Effector CD4-positive, alpha-beta T cell (primary cell): ENCODE measurements at regions not wholly inside any gene's neighbourhood (a gene's known extent, or its start where the extent isn't known, plus 50 kb on each side); places are given as distances from the start of the nearest gene placed in this dataset.

ENCODE experiments used
- DNase-seq: peaks from one replicate; pipeline ENCODE4 v3.0.0-alpha.2; 2020

GRCh38 chr1:87685311-87686135, 356.8 kb downstream of the LMO4 start:
- DNase-seq: no peak

- DNase-seq: no peak
These were observed 357.4 kb downstream of the LMO4 start for GRCh38 chr1:87686136-87686495.

GRCh38 chr1:87686671-87687070, 358.0 kb downstream of the LMO4 start:
- no peak for DNase-seq

GRCh38 chr1:87688136-87688535, 359.5 kb downstream of the LMO4 start:
- DNase-seq: no peak

- no peak for DNase-seq
These were observed 360.8 kb downstream of the LMO4 start for GRCh38 chr1:87689487-87689886.

- DNase-seq: no peak
These were observed 367.8 kb downstream of the LMO4 start for GRCh38 chr1:87696483-87696882.

GRCh38 chr1:87702455-87702854, 373.8 kb downstream of the LMO4 start:
- no peak for DNase-seq

GRCh38 chr1:87705233-87705632, 376.6 kb downstream of the LMO4 start:
- no peak for DNase-seq

GRCh38 chr1:87706203-87706602, 377.5 kb downstream of the LMO4 start:
- DNase-seq: no peak

- no peak for DNase-seq
These were observed 378.1 kb downstream of the LMO4 start for GRCh38 chr1:87706779-87707228.

- no peak for DNase-seq
These were observed 378.7 kb downstream of the LMO4 start for GRCh38 chr1:87707411-87707810.

- DNase-seq: no peak
These were observed 383.8 kb downstream of the LMO4 start for GRCh38 chr1:87712261-87713010.

GRCh38 chr1:87714278-87714677, 385.6 kb downstream of the LMO4 start:
- no peak for DNase-seq

GRCh38 chr1:87715052-87715451, 386.4 kb downstream of the LMO4 start:
- no peak for DNase-seq

GRCh38 chr1:87715471-87715870, 386.8 kb downstream of the LMO4 start:
- DNase-seq: no peak

GRCh38 chr1:87717157-87717670, 388.5 kb downstream of the LMO4 start:
- no peak for DNase-seq

- no peak for DNase-seq
These were observed 389.7 kb downstream of the LMO4 start for GRCh38 chr1:87718241-87718950.

- DNase-seq: no peak
These were observed 391.0 kb downstream of the LMO4 start for GRCh38 chr1:87719658-87720057.

GRCh38 chr1:87720561-87720960, 391.9 kb downstream of the LMO4 start:
- DNase-seq: no peak

GRCh38 chr1:87723193-87723592, 394.5 kb downstream of the LMO4 start:
- DNase-seq: no peak

- no peak for DNase-seq
These were observed 399.5 kb downstream of the LMO4 start for GRCh38 chr1:87728169-87728568.

GRCh38 chr1:87730274-87731216, 401.9 kb downstream of the LMO4 start:
- no peak for DNase-seq
